Muscle layer of colon (tissue), 2 donors: ENCODE measurements at regions not wholly inside any gene's neighbourhood (a gene's known extent, or its start where the extent isn't known, plus 50 kb on each side); places are given as distances from the start of the nearest gene placed in this dataset.

Experiments used
- H3K27ac ChIP-seq: one replicate; pipeline ENCODE4 v1.7.0; 2013; ENCODE audit warnings: low read depth, mild to moderate bottlenecking, low read length, moderate library complexity
- H3K27me3 ChIP-seq, 2 donors: one replicate each; pipeline ENCODE4 v1.7.0; 2013; ENCODE audit warnings: low read length in 2 of 2, mild to moderate bottlenecking in 2 of 2; ENCODE audit not compliant: insufficient read depth in 2 of 2, control insufficient read depth in 1 of 2
- H3K36me3 ChIP-seq: one replicate; pipeline ENCODE4 v1.7.0; 2013; ENCODE audit warnings: mild to moderate bottlenecking, low read length; ENCODE audit not compliant: insufficient read depth
- H3K4me1 ChIP-seq: one replicate; pipeline ENCODE4 v1.7.0; 2013; ENCODE audit warnings: mild to moderate bottlenecking, low read length; ENCODE audit not compliant: insufficient read depth
- H3K4me3 ChIP-seq, 2 donors: one replicate each; pipeline ENCODE4 v1.7.0; 2013; ENCODE audit warnings: low read length in 2 of 2, low read depth in 1 of 2, mild to moderate bottlenecking in 1 of 2, moderate library complexity in 1 of 2
- H3K9ac ChIP-seq: one replicate; pipeline ENCODE4 v1.7.0; 2013; ENCODE audit warnings: low read length
- H3K9me3 ChIP-seq: one replicate; pipeline ENCODE4 v1.7.0; 2013; ENCODE audit warnings: mild to moderate bottlenecking, low read length
- donor health status: abdominal sarcoma.
- donor health status: Adenocarcinoma of cecum.

DNA sequence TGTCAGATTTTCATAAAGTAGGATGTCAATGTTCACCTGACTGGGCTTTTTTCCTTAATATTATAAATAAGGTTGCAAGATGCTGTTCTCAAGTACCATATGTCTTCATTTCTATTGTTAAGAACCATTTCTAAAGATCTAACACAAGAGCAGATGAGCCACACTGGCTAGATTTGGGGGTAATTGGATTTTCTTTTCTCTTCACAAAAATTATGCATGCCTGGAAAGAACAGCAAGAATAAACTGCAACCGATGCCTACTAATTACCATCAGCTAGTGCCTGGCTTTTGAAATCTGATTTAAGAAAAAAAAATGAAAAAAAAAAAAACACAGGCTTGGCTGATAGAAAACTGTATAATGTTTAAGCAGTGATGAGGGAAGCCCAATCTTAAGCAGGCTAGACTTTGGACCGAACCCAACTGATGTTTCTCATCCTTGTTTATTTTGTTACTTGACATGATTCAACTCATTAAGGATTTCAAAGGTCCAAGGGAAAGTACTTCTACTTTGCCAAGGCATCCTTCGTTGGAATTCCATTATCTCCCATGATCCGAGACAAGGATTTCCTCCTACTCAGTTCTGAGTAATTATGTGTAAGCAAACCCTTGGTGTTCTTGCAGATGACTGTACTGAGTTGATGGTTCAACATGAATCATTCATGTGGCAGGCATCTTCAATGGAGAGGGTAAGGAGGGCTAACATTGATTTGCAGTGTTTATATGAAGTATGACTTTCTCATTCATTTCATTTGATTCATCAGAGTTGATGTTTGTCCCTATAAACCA, 300.5 kb downstream of the SPRY2 start:
- Histone ChIP-seq H3K4me1 (no peaks in the 10 kb centered on the region), H3K4me3 (no peak overlapping the region), H3K9ac (no peak overlapping the region), H3K27ac (no peak overlapping the region), H3K9me3 (no peaks in the 10 kb centered on the region), H3K27me3 (no peaks in the 10 kb centered on the region), H3K36me3 (no peaks in the 10 kb centered on the region)

DNA sequence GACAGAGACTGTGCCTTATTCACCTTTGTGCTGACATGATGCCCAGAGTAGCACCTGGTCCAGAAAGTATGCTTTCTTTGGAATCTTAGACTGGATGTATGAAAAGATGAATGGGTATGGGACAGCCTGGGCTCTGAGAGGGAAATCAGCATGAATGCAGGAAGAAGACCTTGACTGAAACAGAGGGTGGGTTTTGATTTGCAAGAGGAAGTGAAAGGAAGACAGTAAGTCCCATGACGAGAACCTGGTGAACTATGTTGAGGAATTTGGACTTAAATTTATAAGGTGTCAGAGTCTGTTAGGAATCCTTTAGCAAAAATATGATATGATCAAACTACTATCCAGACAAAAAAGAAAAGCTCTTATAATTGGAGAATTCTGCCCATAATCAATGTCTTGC, 301.9 kb downstream of the SPRY2 start:
- no peak overlapping the region for H3K4me3 ChIP-seq
- H3K9me3 ChIP-seq = no peaks in the 10 kb centered on the region
- H3K9ac ChIP-seq = no peak overlapping the region
- no peaks in the 10 kb centered on the region for H3K4me1 ChIP-seq
- no peaks in the 10 kb centered on the region for H3K27me3 ChIP-seq
- no peak overlapping the region for H3K27ac ChIP-seq
- H3K36me3 ChIP-seq = no peaks in the 10 kb centered on the region

DNA sequence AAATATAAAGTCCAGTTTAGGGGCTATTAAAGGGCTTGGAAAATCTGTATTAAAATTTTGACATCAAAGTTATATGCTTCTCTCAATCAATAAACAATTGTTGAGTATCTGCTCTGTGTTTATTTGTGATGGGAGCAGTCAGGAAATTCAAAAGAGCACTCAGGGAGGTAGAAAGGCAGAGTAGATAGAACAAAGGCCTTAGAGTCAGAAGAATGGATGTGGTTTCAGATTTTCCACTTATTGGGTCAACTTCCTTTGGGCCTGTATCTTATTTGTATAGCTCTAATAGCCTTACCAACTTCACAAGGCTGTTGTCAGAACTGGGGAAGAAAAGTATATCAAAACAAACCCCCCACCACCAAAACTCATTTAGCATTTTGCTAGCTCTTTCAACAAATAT, 302.6 kb downstream of the SPRY2 start:
- no peak overlapping the region for H3K4me3 ChIP-seq
- no peak overlapping the region for H3K27ac ChIP-seq
- no peaks in the 10 kb centered on the region for H3K9me3 ChIP-seq
- H3K4me1 ChIP-seq = no peaks in the 10 kb centered on the region
- no peak overlapping the region for H3K9ac ChIP-seq
- H3K27me3 ChIP-seq = no peaks in the 10 kb centered on the region
- no peaks in the 10 kb centered on the region for H3K36me3 ChIP-seq

DNA sequence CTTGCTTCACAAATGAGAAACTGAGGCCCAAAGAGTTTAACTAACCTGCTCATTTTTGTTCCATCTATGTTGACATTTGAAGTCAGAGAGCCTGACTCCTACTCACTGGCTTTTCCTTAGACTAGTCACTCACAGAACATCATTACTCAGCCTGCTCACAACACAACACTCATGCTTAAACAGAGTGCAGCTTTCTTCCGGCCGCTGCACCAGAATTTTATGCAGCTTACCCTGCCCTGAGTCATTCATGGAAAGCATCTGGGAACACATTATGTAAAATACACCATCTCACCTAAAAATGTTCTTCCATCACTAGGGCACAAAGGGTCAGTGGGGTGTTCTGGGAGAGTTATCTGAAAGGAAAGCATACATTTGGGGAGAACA, 303.4 kb downstream of the SPRY2 start:
- Histone ChIP-seq H3K9ac (no peak overlapping the region), H3K4me1 (no peaks in the 10 kb centered on the region), H3K27me3 (no peaks in the 10 kb centered on the region), H3K9me3 (no peaks in the 10 kb centered on the region), H3K36me3 (no peaks in the 10 kb centered on the region), H3K4me3 (no peak overlapping the region), H3K27ac (no peak overlapping the region)

DNA sequence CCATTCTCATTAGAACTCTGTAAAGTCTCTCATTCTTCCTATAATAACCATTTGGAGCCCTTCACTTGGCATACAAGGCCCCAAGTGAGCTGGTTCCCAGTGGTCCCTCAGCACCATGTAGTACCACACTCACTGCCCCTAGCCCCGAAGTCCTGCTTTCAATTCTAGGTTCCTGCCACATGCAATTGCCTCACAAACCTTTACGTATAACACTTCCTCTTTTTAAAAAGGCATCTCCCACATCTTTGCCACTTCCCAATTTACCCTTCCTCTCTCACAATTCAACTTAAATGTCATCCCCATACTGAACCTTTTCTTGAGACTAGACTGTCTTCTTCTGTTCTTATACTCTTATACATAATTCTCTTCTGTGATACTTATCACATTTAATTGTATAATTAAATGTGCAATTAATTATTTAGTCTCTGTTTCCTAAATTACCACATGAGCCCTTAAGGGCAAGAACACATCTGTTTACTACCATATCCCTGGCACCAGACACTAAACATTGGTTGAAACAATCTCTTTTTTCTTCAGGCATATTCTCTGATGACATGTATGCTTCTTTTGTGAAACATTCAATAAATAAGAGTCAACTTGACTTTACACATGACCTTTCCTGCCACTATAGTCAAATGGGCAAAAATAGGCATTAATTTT, 304.0 kb downstream of the SPRY2 start:
- Histone ChIP-seq H3K9me3 (no peaks in the 10 kb centered on the region), H3K27me3 (no peaks in the 10 kb centered on the region), H3K4me1 (no peaks in the 10 kb centered on the region), H3K4me3 (no peak overlapping the region), H3K27ac (no peak overlapping the region), H3K36me3 (no peaks in the 10 kb centered on the region), H3K9ac (no peak overlapping the region)

DNA sequence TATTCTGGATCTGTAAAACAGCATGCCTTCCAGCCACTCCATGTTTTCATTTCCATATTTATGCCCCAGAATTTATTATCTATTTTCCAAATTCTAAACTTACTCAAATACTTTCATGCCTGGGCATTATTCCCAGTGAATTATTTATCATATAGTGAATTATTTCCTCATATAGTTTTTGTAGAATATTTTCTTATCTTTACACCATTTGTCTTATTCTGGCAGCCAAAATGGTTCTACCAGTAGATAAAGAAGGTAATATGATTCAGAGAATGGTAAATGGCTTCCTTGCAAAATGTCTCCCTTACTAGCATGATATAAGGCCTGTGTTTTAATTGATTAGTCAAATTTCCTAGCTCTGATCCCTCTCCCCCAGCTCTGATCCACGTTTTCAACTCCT, 305.8 kb downstream of the SPRY2 start:
- Histone ChIP-seq H3K4me3 (no peak overlapping the region), H3K27me3 (no peaks in the 10 kb centered on the region), H3K36me3 (no peaks in the 10 kb centered on the region), H3K9me3 (no peaks in the 10 kb centered on the region), H3K27ac (no peak overlapping the region), H3K4me1 (no peaks in the 10 kb centered on the region), H3K9ac (no peak overlapping the region)

DNA sequence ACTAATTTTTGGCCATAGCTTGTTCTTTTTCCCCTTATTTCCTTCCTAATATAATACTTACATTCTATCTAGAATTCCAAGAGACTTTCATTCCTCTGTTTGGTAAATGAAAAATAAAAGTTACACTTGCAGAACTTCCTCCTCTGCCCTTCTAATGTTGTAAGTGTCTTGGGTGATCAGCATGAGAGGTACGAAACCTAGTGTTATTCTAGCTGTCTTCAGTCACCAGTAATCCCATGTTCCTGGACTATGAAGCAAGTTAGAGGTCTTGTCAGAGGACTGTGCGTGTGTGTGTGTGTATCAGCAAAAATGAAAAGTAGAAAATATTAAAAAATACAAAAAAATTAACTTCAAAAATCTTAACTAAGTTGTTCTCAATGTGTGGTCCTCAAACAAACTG, 307.0 kb downstream of the SPRY2 start:
- Histone ChIP-seq H3K27me3 (no peaks in the 10 kb centered on the region), H3K36me3 (no peaks in the 10 kb centered on the region), H3K9me3 (no peaks in the 10 kb centered on the region), H3K27ac (no peak overlapping the region), H3K4me1 (no peaks in the 10 kb centered on the region), H3K9ac (no peak overlapping the region), H3K4me3 (no peak overlapping the region)

DNA sequence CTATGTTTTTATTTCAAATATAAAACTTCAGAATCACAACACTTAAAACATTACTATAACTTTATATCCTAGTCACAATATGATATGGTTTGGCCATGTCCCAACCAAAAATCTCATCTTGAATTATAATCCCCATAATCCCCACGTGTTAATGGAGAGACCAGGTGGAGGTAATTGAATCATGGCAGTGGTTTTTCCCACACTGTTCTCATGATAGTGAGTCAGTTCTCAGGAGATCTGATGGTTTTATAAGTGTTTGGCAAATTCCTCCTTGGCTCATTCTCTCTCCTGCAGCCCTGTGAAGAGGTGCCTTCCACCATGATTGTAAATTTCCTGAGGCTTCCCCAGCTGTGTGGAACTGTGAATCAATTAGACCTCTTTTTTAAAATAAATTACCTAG, 307.6 kb downstream of the SPRY2 start:
- Histone ChIP-seq H3K9ac (no peak overlapping the region), H3K9me3 (no peaks in the 10 kb centered on the region), H3K4me3 (no peak overlapping the region), H3K27ac (no peak overlapping the region), H3K4me1 (no peaks in the 10 kb centered on the region), H3K36me3 (no peaks in the 10 kb centered on the region), H3K27me3 (no peaks in the 10 kb centered on the region)

DNA sequence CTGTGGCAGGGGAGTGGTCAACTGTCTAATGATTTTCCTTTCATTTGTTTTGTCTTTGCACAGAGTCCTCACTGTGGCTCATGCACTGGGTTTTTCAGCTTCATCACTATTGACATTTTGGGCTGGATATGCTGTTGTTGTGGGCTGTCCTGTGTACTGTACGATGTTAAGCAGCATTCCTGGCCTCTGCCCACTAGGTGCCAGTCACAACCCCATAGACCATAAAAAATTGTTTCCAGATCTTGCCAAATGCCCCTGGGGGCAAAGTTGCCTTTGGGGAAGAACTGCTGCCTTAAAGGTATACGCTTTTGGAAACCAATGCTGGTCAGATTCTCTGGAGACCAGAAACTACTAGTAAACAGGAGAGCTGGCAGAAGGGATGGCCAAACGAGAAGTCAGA, 310.4 kb downstream of the SPRY2 start:
- no peak overlapping the region for H3K9ac ChIP-seq
- H3K4me3 ChIP-seq = no peak overlapping the region
- H3K27me3 ChIP-seq = no peaks in the 10 kb centered on the region
- no peak overlapping the region for H3K27ac ChIP-seq
- H3K9me3 ChIP-seq = no peaks in the 10 kb centered on the region
- H3K36me3 ChIP-seq = no peaks in the 10 kb centered on the region
- H3K4me1 ChIP-seq = no peaks in the 10 kb centered on the region

DNA sequence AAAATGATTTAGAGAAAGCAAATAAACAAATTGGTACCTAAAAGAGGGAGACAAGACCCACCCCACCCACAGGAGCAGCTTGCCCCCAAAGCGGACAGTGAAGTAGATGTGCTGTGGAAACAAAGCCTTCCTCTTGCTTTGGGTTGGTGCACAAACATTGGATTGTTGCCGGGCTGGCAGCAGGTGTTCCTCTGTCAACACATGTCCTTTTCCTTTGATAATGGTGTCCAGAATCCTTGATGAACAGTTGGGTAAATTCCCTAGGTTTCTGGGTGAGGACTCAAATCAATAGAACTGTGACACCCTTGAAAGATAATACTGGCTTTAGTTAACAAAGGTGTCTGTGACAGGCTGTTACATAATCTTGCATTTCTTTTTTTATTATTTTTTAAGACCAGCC, 311.8 kb downstream of the SPRY2 start:
- H3K4me3 ChIP-seq = no peak overlapping the region
- no peaks in the 10 kb centered on the region for H3K4me1 ChIP-seq
- no peaks in the 10 kb centered on the region for H3K36me3 ChIP-seq
- no peaks in the 10 kb centered on the region for H3K9me3 ChIP-seq
- H3K9ac ChIP-seq = no peak overlapping the region
- H3K27ac ChIP-seq = no peak overlapping the region
- H3K27me3 ChIP-seq = no peaks in the 10 kb centered on the region

DNA sequence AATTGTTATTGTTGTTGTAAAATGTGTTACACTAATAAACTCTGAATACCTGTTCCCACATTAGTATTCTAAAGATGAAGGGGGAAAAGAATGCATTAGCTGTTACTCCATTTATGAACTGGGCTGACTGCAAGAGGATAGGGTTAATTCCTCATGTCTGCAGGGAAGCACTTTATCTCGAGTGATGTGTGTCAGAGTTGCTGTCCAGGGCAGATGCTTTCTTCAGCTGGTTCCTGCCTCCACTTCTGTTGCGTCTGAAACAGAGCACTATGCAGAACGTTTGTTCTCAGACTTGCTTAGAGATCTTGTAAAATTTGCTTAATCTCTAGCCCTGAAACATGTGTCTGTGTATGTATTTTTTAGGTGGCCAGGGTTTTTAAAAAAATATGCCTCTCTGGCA, 318.8 kb downstream of the SPRY2 start:
- Histone ChIP-seq H3K4me3 (no peak overlapping the region), H3K36me3 (no peaks in the 10 kb centered on the region), H3K9ac (no peak overlapping the region), H3K4me1 (no peaks in the 10 kb centered on the region), H3K27me3 (no peaks in the 10 kb centered on the region), H3K27ac (no peak overlapping the region), H3K9me3 (no peaks in the 10 kb centered on the region)

DNA sequence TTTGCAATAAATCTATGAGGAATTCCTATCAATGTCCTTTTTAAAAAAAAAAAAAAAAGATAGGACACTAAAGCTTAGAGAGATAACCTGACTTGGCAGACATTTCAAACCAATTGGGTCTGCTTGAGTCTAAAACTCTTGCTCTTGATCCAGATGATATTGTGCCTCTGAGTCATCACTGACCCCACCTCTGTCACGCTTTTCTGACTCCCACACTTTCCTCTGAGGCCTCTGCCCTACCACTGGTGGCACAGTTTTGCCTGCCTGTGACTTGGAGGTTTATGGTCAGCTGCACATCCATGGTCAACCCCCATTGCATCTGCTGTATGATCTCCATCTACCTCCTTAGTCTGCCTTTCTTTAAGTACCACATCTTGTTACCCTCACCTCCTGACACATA, 328.7 kb downstream of the SPRY2 start:
- Histone ChIP-seq H3K27me3 (no peaks in the 10 kb centered on the region), H3K4me1 (peaks cover 11% of the 10 kb centered on the region), H3K9ac (no peak overlapping the region), H3K36me3 (no peaks in the 10 kb centered on the region), H3K27ac (no peak overlapping the region), H3K4me3 (no peak overlapping the region), H3K9me3 (no peaks in the 10 kb centered on the region)
